ENCODE measurements at regions not wholly inside any gene's neighbourhood (a gene's known extent, or its start where the extent isn't known, plus 50 kb on each side); places are given as distances from the start of the nearest gene placed in this dataset.

- in situ Hi-C loops (cut with HindIII; ENCODE audit: low sequenced_read_pairs) = no loop called here
Observed at GRCh38 chr10:108411206-108411605, 1246.7 kb upstream of the SORCS1 start.

- in situ Hi-C loops (cut with HindIII; ENCODE audit: low sequenced_read_pairs) = no loop called here
Observed at GRCh38 chr10:108410236-108410635, 1245.7 kb upstream of the SORCS1 start.

- in situ Hi-C loops (cut with HindIII; ENCODE audit: low sequenced_read_pairs) = no loop called here
Observed at GRCh38 chr10:108409306-108409705, 1244.8 kb upstream of the SORCS1 start.

- in situ Hi-C loops (cut with HindIII; ENCODE audit: low sequenced_read_pairs) = no loop called here
Observed at GRCh38 chr10:108404155-108404554, 1239.6 kb upstream of the SORCS1 start.

- in situ Hi-C loops (cut with HindIII; ENCODE audit: low sequenced_read_pairs) = no loop called here
Observed at GRCh38 chr10:108399465-108399864, 1235.0 kb upstream of the SORCS1 start.

GRCh38 chr10:108393089-108393488 is 1228.6 kb upstream of the SORCS1 start:
- in situ Hi-C loops (cut with HindIII; ENCODE audit: low sequenced_read_pairs) = no loop called here

- in situ Hi-C loops (cut with HindIII; ENCODE audit: low sequenced_read_pairs) = no loop called here
Observed at GRCh38 chr10:108392286-108392685, 1227.8 kb upstream of the SORCS1 start.

- in situ Hi-C loops (cut with HindIII; ENCODE audit: low sequenced_read_pairs) = no loop called here
Observed at GRCh38 chr10:108388706-108389105, 1224.2 kb upstream of the SORCS1 start.

GRCh38 chr10:108385963-108386362 is 1221.5 kb upstream of the SORCS1 start:
- in situ Hi-C loops (cut with HindIII; ENCODE audit: low sequenced_read_pairs) = no loop called here

- in situ Hi-C loops (cut with HindIII; ENCODE audit: low sequenced_read_pairs) = no loop called here
Observed at GRCh38 chr10:108384378-108384777, 1219.9 kb upstream of the SORCS1 start.

- in situ Hi-C loops (cut with HindIII; ENCODE audit: low sequenced_read_pairs) = no loop called here
Observed at GRCh38 chr10:108378779-108379178, 1214.3 kb upstream of the SORCS1 start.

- in situ Hi-C loops (cut with HindIII; ENCODE audit: low sequenced_read_pairs) = no loop called here
Observed at GRCh38 chr10:108375691-108376090, 1211.2 kb upstream of the SORCS1 start.

- in situ Hi-C loops (cut with HindIII; ENCODE audit: low sequenced_read_pairs) = no loop called here
Observed at GRCh38 chr10:108374991-108375390, 1210.5 kb upstream of the SORCS1 start.

GRCh38 chr10:108365541-108365940 is 1201.0 kb upstream of the SORCS1 start:
- in situ Hi-C loops (cut with HindIII; ENCODE audit: low sequenced_read_pairs) = no loop called here

- in situ Hi-C loops (cut with HindIII; ENCODE audit: low sequenced_read_pairs) = no loop called here
Observed at GRCh38 chr10:108363576-108363975, 1199.1 kb upstream of the SORCS1 start.

- in situ Hi-C loops (cut with HindIII; ENCODE audit: low sequenced_read_pairs) = no loop called here
Observed at GRCh38 chr10:108362961-108363360, 1198.5 kb upstream of the SORCS1 start.

GRCh38 chr10:108362296-108362695 is 1197.8 kb upstream of the SORCS1 start:
- in situ Hi-C loops (cut with HindIII; ENCODE audit: low sequenced_read_pairs) = no loop called here

- in situ Hi-C loops (cut with HindIII; ENCODE audit: low sequenced_read_pairs) = no loop called here
Observed at GRCh38 chr10:108360187-108360586, 1195.7 kb upstream of the SORCS1 start.

GRCh38 chr10:108358912-108359311 is 1194.4 kb upstream of the SORCS1 start:
- in situ Hi-C loops (cut with HindIII; ENCODE audit: low sequenced_read_pairs) = no loop called here

- in situ Hi-C loops (cut with HindIII; ENCODE audit: low sequenced_read_pairs) = no loop called here
Observed at GRCh38 chr10:108352771-108353170, 1188.3 kb upstream of the SORCS1 start.

GRCh38 chr10:108348215-108348614 is 1183.7 kb upstream of the SORCS1 start:
- in situ Hi-C loops (cut with HindIII; ENCODE audit: low sequenced_read_pairs) = no loop called here

GRCh38 chr10:108346066-108346465 is 1181.6 kb upstream of the SORCS1 start:
- in situ Hi-C loops (cut with HindIII; ENCODE audit: low sequenced_read_pairs) = no loop called here

- in situ Hi-C loops (cut with HindIII; ENCODE audit: low sequenced_read_pairs) = no loop called here
Observed at GRCh38 chr10:108338146-108338545, 1173.6 kb upstream of the SORCS1 start.

- in situ Hi-C loops (cut with HindIII; ENCODE audit: low sequenced_read_pairs) = no loop called here
Observed at GRCh38 chr10:108336836-108337235, 1172.3 kb upstream of the SORCS1 start.

Measured in endothelial cell of hepatic sinusoid (primary cell).